ENCODE measurements at regions not wholly inside any gene's neighbourhood (a gene's known extent, or its start where the extent isn't known, plus 50 kb on each side); places are given as distances from the start of the nearest gene placed in this dataset.

GRCh38 chr12:24364921-24365320 is 415.5 kb upstream of the SOX5 start:
- no peak for TF ChIP-seq POLR2A (IDR thresholded peaks at IDR 0.05; ENCODE audit: low read depth, low read length)
- TF ChIP-seq POLR2AphosphoS5 (IDR thresholded peaks at IDR 0.05; ENCODE audit: low read depth, low read length), result no peak

Data from GM12892 (cell line).